ENCODE measurements at regions not wholly inside any gene's neighbourhood (a gene's known extent, or its start where the extent isn't known, plus 50 kb on each side); places are given as distances from the start of the nearest gene placed in this dataset.

DNA sequence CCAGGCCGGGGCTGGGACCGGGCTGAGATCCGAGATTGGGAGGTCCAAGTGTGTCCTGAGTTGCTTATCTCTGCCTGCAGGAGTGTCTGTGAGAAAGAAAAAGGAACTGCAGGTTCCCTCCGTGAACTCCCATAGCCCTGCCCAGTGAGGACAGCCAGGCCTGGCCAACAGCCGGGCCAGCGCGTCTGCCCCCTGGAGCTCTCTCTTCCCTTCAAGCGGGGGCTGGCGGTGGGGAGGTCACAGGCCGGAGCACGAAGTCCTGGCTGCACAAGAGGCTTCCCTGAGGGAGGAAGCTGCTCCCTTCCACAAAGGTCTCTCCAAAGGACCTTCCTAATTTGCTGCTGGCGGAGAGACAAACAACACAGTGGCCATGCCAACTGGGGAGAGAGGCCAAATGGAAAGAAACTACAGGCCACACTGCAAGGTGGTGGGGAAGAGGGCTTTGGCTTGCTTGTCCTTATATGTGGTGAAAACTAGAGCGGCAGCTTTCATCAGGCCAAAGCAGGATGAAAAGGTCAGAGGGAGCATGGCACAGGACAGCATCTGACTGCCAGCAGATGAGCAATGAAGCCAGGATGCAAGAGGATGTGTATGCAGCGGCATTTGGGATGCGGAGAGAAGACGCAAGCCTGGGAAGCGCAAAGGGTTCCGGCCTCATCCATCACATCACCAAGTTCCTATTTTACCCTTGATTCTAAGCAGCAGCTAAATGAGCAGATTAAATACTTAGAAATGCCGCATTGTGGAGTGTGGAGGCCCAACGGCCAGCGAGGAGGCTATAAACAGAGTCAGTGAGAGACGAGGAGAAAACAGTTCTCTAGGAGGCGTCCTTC, 260.0 kb downstream of the ERMARD start:
- H3K27me3 ChIP-seq (ENCODE audit: control insufficient read depth, insufficient read depth, low read length), result no peaks in the 10 kb centered on the region
- H3K36me3 ChIP-seq (ENCODE audit: control insufficient read depth, insufficient read depth, low read length), result no peaks in the 10 kb centered on the region
- DNase-seq (ENCODE audit: low read depth) (no peak), FAIRE-seq (no peak)
- no peak overlapping the region for H3K4me3 ChIP-seq (ENCODE audit: low read depth, low read length)
- TF ChIP-seq, protein P1, sequence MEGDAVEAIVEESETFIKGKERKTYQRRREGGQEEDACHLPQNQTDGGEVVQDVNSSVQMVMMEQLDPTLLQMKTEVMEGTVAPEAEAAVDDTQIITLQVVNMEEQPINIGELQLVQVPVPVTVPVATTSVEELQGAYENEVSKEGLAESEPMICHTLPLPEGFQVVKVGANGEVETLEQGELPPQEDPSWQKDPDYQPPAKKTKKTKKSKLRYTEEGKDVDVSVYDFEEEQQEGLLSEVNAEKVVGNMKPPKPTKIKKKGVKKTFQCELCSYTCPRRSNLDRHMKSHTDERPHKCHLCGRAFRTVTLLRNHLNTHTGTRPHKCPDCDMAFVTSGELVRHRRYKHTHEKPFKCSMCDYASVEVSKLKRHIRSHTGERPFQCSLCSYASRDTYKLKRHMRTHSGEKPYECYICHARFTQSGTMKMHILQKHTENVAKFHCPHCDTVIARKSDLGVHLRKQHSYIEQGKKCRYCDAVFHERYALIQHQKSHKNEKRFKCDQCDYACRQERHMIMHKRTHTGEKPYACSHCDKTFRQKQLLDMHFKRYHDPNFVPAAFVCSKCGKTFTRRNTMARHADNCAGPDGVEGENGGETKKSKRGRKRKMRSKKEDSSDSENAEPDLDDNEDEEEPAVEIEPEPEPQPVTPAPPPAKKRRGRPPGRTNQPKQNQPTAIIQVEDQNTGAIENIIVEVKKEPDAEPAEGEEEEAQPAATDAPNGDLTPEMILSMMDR (IDR thresholded peaks at IDR 0.05; ENCODE audit: insufficient read depth, low read length, severe bottlenecking), result no peak

DNA sequence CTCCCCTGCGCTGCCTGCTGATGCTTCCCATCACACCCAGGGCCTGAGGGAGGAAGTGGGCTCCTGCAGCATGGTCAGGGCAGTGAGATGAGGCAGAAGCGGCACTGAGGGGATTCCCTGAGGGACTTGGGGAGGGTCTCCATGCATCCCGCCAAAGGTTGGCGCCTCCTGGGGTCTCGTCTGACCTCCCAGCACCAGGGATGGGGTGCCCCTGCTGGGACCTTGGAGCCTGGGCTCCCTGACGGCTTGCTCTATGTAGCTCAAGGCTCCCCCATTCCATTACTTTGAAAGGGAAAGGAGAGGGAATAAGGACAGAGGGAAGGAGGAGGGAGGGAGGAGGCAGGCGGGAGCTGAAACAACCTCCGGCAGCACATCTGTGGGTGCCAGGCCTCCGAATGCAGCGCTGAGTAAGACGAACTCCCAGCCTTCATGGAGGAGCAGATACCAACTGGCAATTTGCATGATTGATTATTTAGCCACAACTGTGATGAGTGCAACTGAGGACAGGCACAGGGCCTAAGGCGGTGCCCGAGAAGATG, 259.3 kb downstream of the ERMARD start:
- TF ChIP-seq, protein P1 (IDR thresholded peaks at IDR 0.05; ENCODE audit: insufficient read depth, low read length, severe bottlenecking), result no peak
- FAIRE-seq (no peak), DNase-seq (ENCODE audit: low read depth) (no peak)
- Histone ChIP-seq H3K4me3 (ENCODE audit: low read depth, low read length) (no peak overlapping the region), H3K36me3 (ENCODE audit: control insufficient read depth, insufficient read depth, low read length) (no peaks in the 10 kb centered on the region), H3K27me3 (ENCODE audit: control insufficient read depth, insufficient read depth, low read length) (no peaks in the 10 kb centered on the region)

DNA sequence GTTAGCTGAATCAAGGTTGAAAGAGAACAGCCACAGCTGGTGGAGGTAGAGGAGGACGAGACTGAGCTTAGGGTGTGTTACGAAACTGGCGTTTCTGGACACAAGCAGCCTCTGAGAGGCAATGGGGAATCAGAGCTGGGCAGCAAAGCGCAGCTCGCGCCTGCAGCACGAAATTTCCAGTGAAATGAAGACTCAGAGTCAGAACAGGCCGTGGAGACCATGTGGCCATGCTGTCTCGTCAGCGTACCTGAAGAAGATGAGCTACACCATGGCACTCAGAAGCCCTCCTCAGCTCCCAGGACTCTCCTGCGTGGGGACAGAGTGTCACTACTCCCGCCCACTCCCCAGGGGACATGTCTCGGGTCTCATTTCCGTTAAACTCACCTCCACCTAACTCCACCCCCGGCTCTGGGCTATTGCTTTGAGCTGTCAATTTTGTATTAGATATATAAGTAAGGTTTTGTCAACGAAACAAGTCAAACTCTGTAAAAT, 256.9 kb downstream of the ERMARD start:
- no peaks in the 10 kb centered on the region for H3K27me3 ChIP-seq (ENCODE audit: control insufficient read depth, insufficient read depth, low read length)
- FAIRE-seq (no peak), DNase-seq (ENCODE audit: low read depth) (no peak)
- no peaks in the 10 kb centered on the region for H3K36me3 ChIP-seq (ENCODE audit: control insufficient read depth, insufficient read depth, low read length)
- no peak overlapping the region for H3K4me3 ChIP-seq (ENCODE audit: low read depth, low read length)
- TF ChIP-seq, protein P1 (IDR thresholded peaks at IDR 0.05; ENCODE audit: insufficient read depth, low read length, severe bottlenecking), result no peak

DNA sequence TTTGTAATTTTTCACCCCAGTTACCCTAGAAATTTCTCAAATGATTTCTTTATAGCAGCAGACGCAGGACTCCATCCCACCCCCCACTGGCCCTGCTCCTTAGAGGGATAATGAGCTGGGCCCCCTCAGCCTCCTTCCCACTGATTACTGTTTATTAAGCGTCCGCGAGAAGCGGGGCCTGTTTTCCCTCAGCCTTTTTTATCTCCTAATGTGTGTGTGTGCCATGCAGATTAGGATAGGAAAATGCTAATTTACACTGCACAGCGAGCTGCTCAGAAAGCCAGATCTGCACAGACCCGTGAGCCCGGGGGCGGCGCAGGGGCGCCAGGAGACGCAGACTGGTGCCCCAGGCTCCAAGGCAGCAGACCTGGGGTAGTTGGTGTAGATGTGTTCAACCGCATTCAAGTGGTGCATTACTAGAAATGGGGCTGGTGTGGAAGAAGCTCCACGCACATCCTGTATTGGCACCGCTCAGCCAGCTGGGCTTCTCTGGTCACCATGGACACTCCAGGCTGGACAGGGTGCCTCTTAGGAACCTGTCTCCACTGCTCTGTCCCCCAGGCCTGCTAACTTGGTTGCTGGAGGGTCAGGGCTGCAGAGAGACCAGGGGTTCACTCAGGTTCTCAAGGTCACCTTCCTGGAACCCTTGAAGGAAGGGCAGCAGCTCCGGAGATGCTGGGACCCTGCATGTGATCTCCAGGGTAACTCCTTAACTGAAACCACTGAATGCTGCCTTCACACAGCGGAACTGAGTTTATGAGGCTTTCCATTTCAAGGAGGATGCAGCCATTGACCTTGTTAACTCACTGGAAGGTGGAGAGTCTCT, 256.3 kb downstream of the ERMARD start:
- H3K27me3 ChIP-seq (ENCODE audit: control insufficient read depth, insufficient read depth, low read length), result no peaks in the 10 kb centered on the region
- no peak overlapping the region for H3K4me3 ChIP-seq (ENCODE audit: low read depth, low read length)
- DNase-seq (ENCODE audit: low read depth), result no peak
- TF ChIP-seq, protein P1 (IDR thresholded peaks at IDR 0.05; ENCODE audit: insufficient read depth, low read length, severe bottlenecking), result no peak
- no peaks in the 10 kb centered on the region for H3K36me3 ChIP-seq (ENCODE audit: control insufficient read depth, insufficient read depth, low read length)
- no peak for FAIRE-seq

DNA sequence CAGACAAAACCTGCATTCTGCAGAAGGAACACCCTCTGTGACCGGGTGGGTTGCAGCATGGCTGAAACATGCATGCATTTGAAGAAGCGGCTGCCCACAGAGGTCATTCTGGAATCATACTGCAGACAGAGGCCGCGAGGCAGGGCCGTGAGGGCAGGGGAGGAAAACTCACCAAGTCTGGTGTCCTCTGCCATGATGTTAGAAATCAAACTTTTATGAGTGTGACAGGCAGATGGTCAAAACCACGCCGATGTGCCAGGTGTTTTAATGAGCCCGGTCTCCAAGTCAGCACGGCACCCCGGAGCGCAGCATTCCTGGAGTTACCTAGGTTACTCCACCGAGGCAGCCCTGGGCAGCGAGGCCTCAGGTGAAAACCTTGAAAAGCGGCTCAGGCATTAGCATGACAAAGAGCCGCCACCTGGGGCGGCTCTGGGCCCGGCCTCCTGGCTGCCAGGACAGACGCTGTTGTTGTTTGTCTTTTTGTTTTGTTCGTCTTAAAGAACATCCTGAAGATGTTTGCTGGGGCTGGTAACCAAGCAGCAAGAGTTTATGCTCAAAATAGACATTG, 255.6 kb downstream of the ERMARD start:
- TF ChIP-seq, protein P1 (IDR thresholded peaks at IDR 0.05; ENCODE audit: insufficient read depth, low read length, severe bottlenecking), result no peak
- no peak for DNase-seq (ENCODE audit: low read depth)
- no peak for FAIRE-seq

More for the DNA sequence above, 255.6 kb downstream of the ERMARD start:
- no peak overlapping the region for H3K4me3 ChIP-seq (ENCODE audit: low read depth, low read length)
- H3K27me3 ChIP-seq (ENCODE audit: control insufficient read depth, insufficient read depth, low read length), result no peaks in the 10 kb centered on the region
- H3K36me3 ChIP-seq (ENCODE audit: control insufficient read depth, insufficient read depth, low read length), result no peaks in the 10 kb centered on the region
